ENCODE measurements at regions not wholly inside any gene's neighbourhood (a gene's known extent, or its start where the extent isn't known, plus 50 kb on each side); places are given as distances from the start of the nearest gene placed in this dataset.

DNA sequence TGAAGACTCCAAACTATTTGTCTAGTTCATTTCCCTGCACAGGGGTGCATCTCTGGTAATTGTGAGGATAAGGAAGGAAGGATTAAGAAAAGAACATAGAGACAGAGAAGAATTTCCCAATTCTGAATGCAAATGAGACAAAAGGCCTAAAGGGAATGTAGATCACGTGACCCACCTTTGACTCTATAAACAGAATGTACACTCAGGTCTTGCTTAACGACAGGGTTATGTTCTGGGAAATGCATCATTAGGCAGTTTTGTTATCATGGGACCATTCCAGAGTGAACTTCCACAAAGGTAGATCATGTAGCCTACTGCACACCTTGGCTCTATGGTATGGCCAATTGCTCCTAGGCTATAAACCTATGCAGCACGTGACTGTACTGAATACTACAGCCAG lies 252.3 kb upstream of the ZP4 start:
- intact Hi-C loops (cut with micrococcal nuclease), result no loop called here

DNA sequence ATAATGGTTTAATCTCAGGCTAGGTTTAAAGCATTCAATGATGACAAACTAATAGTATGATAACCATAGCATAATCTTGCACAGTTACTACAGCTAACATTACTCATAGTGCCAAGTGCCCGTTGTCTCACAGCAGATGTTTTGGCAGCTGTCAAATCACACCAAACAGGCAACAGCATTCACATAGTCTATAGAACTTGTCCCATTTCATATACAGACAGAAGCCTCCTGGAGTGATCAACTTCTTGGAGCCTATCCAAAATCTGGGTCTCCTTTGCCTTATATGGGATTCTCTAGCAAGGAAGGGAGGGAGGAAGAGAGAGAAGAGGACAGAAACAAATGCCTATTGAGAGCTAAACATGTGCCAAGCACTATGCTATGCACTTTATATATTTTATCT lies 250.6 kb upstream of the ZP4 start:
- Histone ChIP-seq H3K4me3 (ENCODE audit: control extremely low read depth in 1 of 5, extremely low read depth in 1 of 5, insufficient read depth in 1 of 5, low read depth in 2 of 5, low read length in 4 of 5) (no peak overlapping the region), H3K27ac (ENCODE audit: low read length in 2 of 2) (no peak overlapping the region), H3K9me3 (ENCODE audit: control extremely low read depth in 1 of 3, control insufficient read depth in 2 of 3, insufficient read depth in 1 of 3, low read length in 2 of 3) (peaks cover 0 to 1% (median 0%) of the 10 kb centered on the region in 3 donors), H3K4me2 (replicated peaks; ENCODE audit: low read depth, low read length, poor library complexity, severe bottlenecking) (no peak overlapping the region), H4K20me1 (ENCODE audit: control insufficient read depth, insufficient read depth, low read length, poor library complexity, severe bottlenecking) (no peaks in the 10 kb centered on the region), H3K9ac (ENCODE audit: low read length) (no peak overlapping the region), H2AFZ (ENCODE audit: insufficient read depth, low read depth, low read length, poor library complexity, severe bottlenecking) (no peak overlapping the region), H3K27me3 (replicated peaks in 1 of 4; ENCODE audit: control extremely low read depth in 1 of 4, control insufficient read depth in 3 of 4, insufficient read depth in 4 of 4, low read length in 3 of 4) (no peaks in the 10 kb centered on the region), H3K4me1 (ENCODE audit: control insufficient read depth in 2 of 2, insufficient read depth in 2 of 2, low read length in 2 of 2) (no peaks in the 10 kb centered on the region), H3K36me3 (replicated peaks in 1 of 2; ENCODE audit: control extremely low read depth in 1 of 2, control insufficient read depth in 1 of 2, extremely low read depth in 1 of 2, insufficient read depth in 2 of 2, low read length in 1 of 2) (no peaks in the 10 kb centered on the region), H3K79me2 (ENCODE audit: control insufficient read depth, insufficient read depth, low read length) (no peaks in the 10 kb centered on the region)
- Mint-ChIP-seq H3K4me1 (no peaks in the 10 kb centered on the region), H3K4me3 (no peak overlapping the region), H3K27ac (no peak overlapping the region), H3K27me3 (no peaks in the 10 kb centered on the region), H3K9me3 (ENCODE audit: insufficient read depth) (no peaks in the 10 kb centered on the region)
- DNase-seq, result no peak
- ATAC-seq (ENCODE audit: low read depth), result no peak
- 100% methylated on average over 1 of the region's 1 CpG for WGBS (ENCODE audit: insufficient coverage)
- POLR2A ChIA-PET, result no interaction called here
- TF ChIP-seq EZH2 (IDR thresholded peaks at IDR 0.05; ENCODE audit: borderline replicate concordance, insufficient read depth, low read depth, low read length, poor library complexity, severe bottlenecking), result no peak
- TF ChIP-seq, protein P1, sequence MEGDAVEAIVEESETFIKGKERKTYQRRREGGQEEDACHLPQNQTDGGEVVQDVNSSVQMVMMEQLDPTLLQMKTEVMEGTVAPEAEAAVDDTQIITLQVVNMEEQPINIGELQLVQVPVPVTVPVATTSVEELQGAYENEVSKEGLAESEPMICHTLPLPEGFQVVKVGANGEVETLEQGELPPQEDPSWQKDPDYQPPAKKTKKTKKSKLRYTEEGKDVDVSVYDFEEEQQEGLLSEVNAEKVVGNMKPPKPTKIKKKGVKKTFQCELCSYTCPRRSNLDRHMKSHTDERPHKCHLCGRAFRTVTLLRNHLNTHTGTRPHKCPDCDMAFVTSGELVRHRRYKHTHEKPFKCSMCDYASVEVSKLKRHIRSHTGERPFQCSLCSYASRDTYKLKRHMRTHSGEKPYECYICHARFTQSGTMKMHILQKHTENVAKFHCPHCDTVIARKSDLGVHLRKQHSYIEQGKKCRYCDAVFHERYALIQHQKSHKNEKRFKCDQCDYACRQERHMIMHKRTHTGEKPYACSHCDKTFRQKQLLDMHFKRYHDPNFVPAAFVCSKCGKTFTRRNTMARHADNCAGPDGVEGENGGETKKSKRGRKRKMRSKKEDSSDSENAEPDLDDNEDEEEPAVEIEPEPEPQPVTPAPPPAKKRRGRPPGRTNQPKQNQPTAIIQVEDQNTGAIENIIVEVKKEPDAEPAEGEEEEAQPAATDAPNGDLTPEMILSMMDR (IDR thresholded peaks at IDR 0.05), result no peak
- intact Hi-C loops (cut with micrococcal nuclease), result no loop called here
- CTCF ChIA-PET, result no interaction called here

More for the DNA sequence above, 252.3 kb upstream of the ZP4 start:
- H3K4me3 Mint-ChIP-seq, result no peak overlapping the region
- 57% methylated on average over 1 of the region's 3 CpGs for WGBS (ENCODE audit: insufficient coverage)
- Histone ChIP-seq H3K9ac (ENCODE audit: low read length) (no peak overlapping the region), H4K20me1 (ENCODE audit: control insufficient read depth, insufficient read depth, low read length, poor library complexity, severe bottlenecking) (no peaks in the 10 kb centered on the region), H3K79me2 (ENCODE audit: control insufficient read depth, insufficient read depth, low read length) (no peaks in the 10 kb centered on the region), H3K4me2 (replicated peaks; ENCODE audit: low read depth, low read length, poor library complexity, severe bottlenecking) (no peak overlapping the region), H3K4me3 (ENCODE audit: control extremely low read depth in 1 of 5, extremely low read depth in 1 of 5, insufficient read depth in 1 of 5, low read depth in 2 of 5, low read length in 4 of 5) (no peak overlapping the region), H3K36me3 (replicated peaks in 1 of 2; ENCODE audit: control extremely low read depth in 1 of 2, control insufficient read depth in 1 of 2, extremely low read depth in 1 of 2, insufficient read depth in 2 of 2, low read length in 1 of 2) (no peaks in the 10 kb centered on the region), H3K27me3 (replicated peaks in 1 of 4; ENCODE audit: control extremely low read depth in 1 of 4, control insufficient read depth in 3 of 4, insufficient read depth in 4 of 4, low read length in 3 of 4) (no peaks in the 10 kb centered on the region), H3K9me3 (ENCODE audit: control extremely low read depth in 1 of 3, control insufficient read depth in 2 of 3, insufficient read depth in 1 of 3, low read length in 2 of 3) (peaks cover 0 to 1% (median 0%) of the 10 kb centered on the region in 3 donors), H3K4me1 (ENCODE audit: control insufficient read depth in 2 of 2, insufficient read depth in 2 of 2, low read length in 2 of 2) (no peaks in the 10 kb centered on the region), H3K27ac (ENCODE audit: low read length in 2 of 2) (no peak overlapping the region), H2AFZ (ENCODE audit: insufficient read depth, low read depth, low read length, poor library complexity, severe bottlenecking) (no peak overlapping the region)
- H3K27me3 Mint-ChIP-seq, result no peaks in the 10 kb centered on the region
- TF ChIP-seq, protein P1 (IDR thresholded peaks at IDR 0.05), result no peak
- TF ChIP-seq EZH2 (IDR thresholded peaks at IDR 0.05; ENCODE audit: borderline replicate concordance, insufficient read depth, low read depth, low read length, poor library complexity, severe bottlenecking), result no peak
- no peaks in the 10 kb centered on the region for H3K4me1 Mint-ChIP-seq
- CTCF ChIA-PET, result no interaction called here
- no peak overlapping the region for H3K27ac Mint-ChIP-seq
- DNase-seq (no peak), ATAC-seq (ENCODE audit: low read depth) (no peak)
- no peaks in the 10 kb centered on the region for H3K9me3 Mint-ChIP-seq (ENCODE audit: insufficient read depth)
- POLR2A ChIA-PET, result no interaction called here

All from B cell (primary cell).